ENCODE measurements at regions not wholly inside any gene's neighbourhood (a gene's known extent, or its start where the extent isn't known, plus 50 kb on each side); places are given as distances from the start of the nearest gene placed in this dataset.

- peaks cover 17% of the 10 kb centered on the region for H3K4me1 ChIP-seq (ENCODE audit: control insufficient read depth, low read depth, low read length)
- no peak overlapping the region for H3K27ac ChIP-seq (ENCODE audit: low read depth, low read length)
- H2AK5ac ChIP-seq (ENCODE audit: low read length) = no peak overlapping the region
- no peaks in the 10 kb centered on the region for H3K79me1 ChIP-seq (ENCODE audit: low read length)
- H2BK15ac ChIP-seq (replicated peaks; ENCODE audit: low read depth) = no peak overlapping the region
- H3K79me2 ChIP-seq (ENCODE audit: control insufficient read depth, insufficient read depth, low read length) = no peaks in the 10 kb centered on the region
- no peaks in the 10 kb centered on the region for H3K27me3 ChIP-seq (ENCODE audit: insufficient read depth, low read length, poor library complexity)
- no peak overlapping the region for H3K4me3 ChIP-seq (ENCODE audit: low read length)
- peak; percentile 45 for DNase-seq
- H3K56ac ChIP-seq (ENCODE audit: low read length) = peak overlapping the region; percentile 17
- H2BK5ac ChIP-seq (ENCODE audit: low read length) = no peak overlapping the region
- H3K4ac ChIP-seq (ENCODE audit: low read depth, low read length) = peak overlapping the region; percentile 0
- no peak overlapping the region for H4K5ac ChIP-seq (ENCODE audit: low read length)
- H3K4me2 ChIP-seq (ENCODE audit: low read length) = no peak overlapping the region
- H2BK120ac ChIP-seq (ENCODE audit: low read depth, low read length) = no peak overlapping the region
- H3K9ac ChIP-seq (ENCODE audit: low read length) = no peak overlapping the region
- no CpG with 5 or more reads among the region's 5 CpGs for WGBS (ENCODE audit: extremely low coverage, insufficient coverage, low lambda C conversion rate)
- peak overlapping the region; percentile 15 for H3K18ac ChIP-seq (ENCODE audit: low read length)
- H4K8ac ChIP-seq (ENCODE audit: low read depth, low read length) = no peak overlapping the region
- H3K23ac ChIP-seq (ENCODE audit: low read length) = no peak overlapping the region
- H3K36me3 ChIP-seq (ENCODE audit: control insufficient read depth, insufficient read depth, low read length) = no peaks in the 10 kb centered on the region
Measured at GRCh38 chr1:216905137-216905536, 181.9 kb upstream of the ESRRG start.

GRCh38 chr1:216904471-216904870, 181.2 kb upstream of the ESRRG start:
- Histone ChIP-seq H2AK5ac (ENCODE audit: low read length) (no peak overlapping the region), H3K4ac (ENCODE audit: low read depth, low read length) (no peak overlapping the region), H3K79me1 (ENCODE audit: low read length) (no peaks in the 10 kb centered on the region), H2BK5ac (ENCODE audit: low read length) (no peak overlapping the region), H4K8ac (ENCODE audit: low read depth, low read length) (no peak overlapping the region), H3K9ac (ENCODE audit: low read length) (no peak overlapping the region), H4K5ac (ENCODE audit: low read length) (no peak overlapping the region), H3K4me1 (ENCODE audit: control insufficient read depth, low read depth, low read length) (peaks cover 17% of the 10 kb centered on the region), H3K4me2 (ENCODE audit: low read length) (no peak overlapping the region), H3K18ac (ENCODE audit: low read length) (no peak overlapping the region), H3K27me3 (ENCODE audit: insufficient read depth, low read length, poor library complexity) (no peaks in the 10 kb centered on the region), H2BK120ac (ENCODE audit: low read depth, low read length) (no peak overlapping the region), H3K27ac (ENCODE audit: low read depth, low read length) (peak overlapping the region; percentile 25), H3K36me3 (ENCODE audit: control insufficient read depth, insufficient read depth, low read length) (no peaks in the 10 kb centered on the region), H2BK15ac (replicated peaks; ENCODE audit: low read depth) (no peak overlapping the region), H3K79me2 (ENCODE audit: control insufficient read depth, insufficient read depth, low read length) (no peaks in the 10 kb centered on the region), H3K4me3 (ENCODE audit: low read length) (no peak overlapping the region), H3K23ac (ENCODE audit: low read length) (no peak overlapping the region), H3K56ac (ENCODE audit: low read length) (no peak overlapping the region)
- DNase-seq = peak; percentile 89
- WGBS (ENCODE audit: extremely low coverage, insufficient coverage, low lambda C conversion rate) = no CpG with 5 or more reads among the region's 7 CpGs

GRCh38 chr1:216903382-216903740, 180.1 kb upstream of the ESRRG start:
- Histone ChIP-seq H3K9ac (ENCODE audit: low read length) (no peak overlapping the region), H3K4ac (ENCODE audit: low read depth, low read length) (no peak overlapping the region), H3K4me2 (ENCODE audit: low read length) (no peak overlapping the region), H3K23ac (ENCODE audit: low read length) (no peak overlapping the region), H2BK120ac (ENCODE audit: low read depth, low read length) (no peak overlapping the region), H3K27me3 (ENCODE audit: insufficient read depth, low read length, poor library complexity) (no peaks in the 10 kb centered on the region), H3K36me3 (ENCODE audit: control insufficient read depth, insufficient read depth, low read length) (no peaks in the 10 kb centered on the region), H3K18ac (ENCODE audit: low read length) (peak overlapping the region; percentile 20), H3K27ac (ENCODE audit: low read depth, low read length) (peak overlapping the region; percentile 20), H3K4me1 (ENCODE audit: control insufficient read depth, low read depth, low read length) (peaks cover 17% of the 10 kb centered on the region), H4K8ac (ENCODE audit: low read depth, low read length) (no peak overlapping the region), H2BK15ac (replicated peaks; ENCODE audit: low read depth) (no peak overlapping the region), H3K79me1 (ENCODE audit: low read length) (no peaks in the 10 kb centered on the region), H4K5ac (ENCODE audit: low read length) (no peak overlapping the region), H3K79me2 (ENCODE audit: control insufficient read depth, insufficient read depth, low read length) (no peaks in the 10 kb centered on the region), H3K4me3 (ENCODE audit: low read length) (no peak overlapping the region), H2AK5ac (ENCODE audit: low read length) (no peak overlapping the region), H3K56ac (ENCODE audit: low read length) (no peak overlapping the region), H2BK5ac (ENCODE audit: low read length) (no peak overlapping the region)
- DNase-seq = peak; percentile 85
- no CpG with 5 or more reads among the region's 2 CpGs for WGBS (ENCODE audit: extremely low coverage, insufficient coverage, low lambda C conversion rate)

GRCh38 chr1:216902669-216903381, 179.6 kb upstream of the ESRRG start:
- Histone ChIP-seq H2BK5ac (ENCODE audit: low read length) (no peak overlapping the region), H3K79me2 (ENCODE audit: control insufficient read depth, insufficient read depth, low read length) (no peaks in the 10 kb centered on the region), H3K23ac (ENCODE audit: low read length) (no peak overlapping the region), H3K4me1 (ENCODE audit: control insufficient read depth, low read depth, low read length) (peaks cover 17% of the 10 kb centered on the region), H3K4me3 (ENCODE audit: low read length) (no peak overlapping the region), H3K27ac (ENCODE audit: low read depth, low read length) (no peak overlapping the region), H3K4ac (ENCODE audit: low read depth, low read length) (peak overlapping the region; percentile 62), H3K27me3 (ENCODE audit: insufficient read depth, low read length, poor library complexity) (no peaks in the 10 kb centered on the region), H2BK120ac (ENCODE audit: low read depth, low read length) (no peak overlapping the region), H3K36me3 (ENCODE audit: control insufficient read depth, insufficient read depth, low read length) (no peaks in the 10 kb centered on the region), H3K4me2 (ENCODE audit: low read length) (no peak overlapping the region), H3K56ac (ENCODE audit: low read length) (no peak overlapping the region), H3K9ac (ENCODE audit: low read length) (no peak overlapping the region), H3K18ac (ENCODE audit: low read length) (peak overlapping the region; percentile 73), H4K8ac (ENCODE audit: low read depth, low read length) (no peak overlapping the region), H4K5ac (ENCODE audit: low read length) (no peak overlapping the region), H2BK15ac (replicated peaks; ENCODE audit: low read depth) (no peak overlapping the region), H3K79me1 (ENCODE audit: low read length) (no peaks in the 10 kb centered on the region), H2AK5ac (ENCODE audit: low read length) (peak overlapping the region; percentile 37)
- DNase-seq = no peak
- WGBS (ENCODE audit: extremely low coverage, insufficient coverage, low lambda C conversion rate) = no CpG with 5 or more reads among the region's 5 CpGs

GRCh38 chr1:216900116-216900620, 176.9 kb upstream of the ESRRG start:
- no peak overlapping the region for H2BK120ac ChIP-seq (ENCODE audit: low read depth, low read length)

GRCh38 chr1:216898801-216899200, 175.6 kb upstream of the ESRRG start:
- Histone ChIP-seq H3K27ac (ENCODE audit: low read depth, low read length) (no peak overlapping the region), H2BK5ac (ENCODE audit: low read length) (no peak overlapping the region), H2AK5ac (ENCODE audit: low read length) (no peak overlapping the region), H3K4me2 (ENCODE audit: low read length) (no peak overlapping the region), H3K56ac (ENCODE audit: low read length) (no peak overlapping the region), H3K79me1 (ENCODE audit: low read length) (no peaks in the 10 kb centered on the region), H4K8ac (ENCODE audit: low read depth, low read length) (peak overlapping the region; percentile 17), H4K5ac (ENCODE audit: low read length) (no peak overlapping the region), H2BK15ac (replicated peaks; ENCODE audit: low read depth) (no peak overlapping the region), H3K4me1 (ENCODE audit: control insufficient read depth, low read depth, low read length) (peaks cover 8% of the 10 kb centered on the region), H3K36me3 (ENCODE audit: control insufficient read depth, insufficient read depth, low read length) (no peaks in the 10 kb centered on the region), H3K9ac (ENCODE audit: low read length) (no peak overlapping the region), H3K27me3 (ENCODE audit: insufficient read depth, low read length, poor library complexity) (no peaks in the 10 kb centered on the region), H3K79me2 (ENCODE audit: control insufficient read depth, insufficient read depth, low read length) (no peaks in the 10 kb centered on the region), H3K4ac (ENCODE audit: low read depth, low read length) (no peak overlapping the region), H2BK120ac (ENCODE audit: low read depth, low read length) (peak overlapping the region; percentile 38), H3K18ac (ENCODE audit: low read length) (no peak overlapping the region), H3K23ac (ENCODE audit: low read length) (no peak overlapping the region), H3K4me3 (ENCODE audit: low read length) (no peak overlapping the region)
- no peak for DNase-seq
- WGBS (ENCODE audit: extremely low coverage, insufficient coverage, low lambda C conversion rate) = no CpG with 5 or more reads among the region's 1 CpG

More at GRCh38 chr1:216900116-216900620, 176.9 kb upstream of the ESRRG start:
- Histone ChIP-seq H3K4me2 (ENCODE audit: low read length) (no peak overlapping the region), H3K56ac (ENCODE audit: low read length) (no peak overlapping the region), H3K4ac (ENCODE audit: low read depth, low read length) (no peak overlapping the region), H3K27me3 (ENCODE audit: insufficient read depth, low read length, poor library complexity) (no peaks in the 10 kb centered on the region), H4K8ac (ENCODE audit: low read depth, low read length) (no peak overlapping the region), H3K4me1 (ENCODE audit: control insufficient read depth, low read depth, low read length) (peaks cover 14% of the 10 kb centered on the region), H3K79me1 (ENCODE audit: low read length) (no peaks in the 10 kb centered on the region), H3K9ac (ENCODE audit: low read length) (no peak overlapping the region), H2AK5ac (ENCODE audit: low read length) (no peak overlapping the region), H3K4me3 (ENCODE audit: low read length) (no peak overlapping the region), H3K27ac (ENCODE audit: low read depth, low read length) (no peak overlapping the region), H3K36me3 (ENCODE audit: control insufficient read depth, insufficient read depth, low read length) (no peaks in the 10 kb centered on the region), H3K23ac (ENCODE audit: low read length) (no peak overlapping the region), H4K5ac (ENCODE audit: low read length) (no peak overlapping the region), H2BK5ac (ENCODE audit: low read length) (no peak overlapping the region), H3K18ac (ENCODE audit: low read length) (no peak overlapping the region), H3K79me2 (ENCODE audit: control insufficient read depth, insufficient read depth, low read length) (no peaks in the 10 kb centered on the region), H2BK15ac (replicated peaks; ENCODE audit: low read depth) (peak overlapping the region; percentile 2)
- WGBS (ENCODE audit: extremely low coverage, insufficient coverage, low lambda C conversion rate) = no CpG with 5 or more reads among the region's 2 CpGs
- no peak for DNase-seq

Measured in mesendoderm (in vitro differentiated cells).